ENCODE measurements at regions not wholly inside any gene's neighbourhood (a gene's known extent, or its start where the extent isn't known, plus 50 kb on each side); places are given as distances from the start of the nearest gene placed in this dataset.

DNA sequence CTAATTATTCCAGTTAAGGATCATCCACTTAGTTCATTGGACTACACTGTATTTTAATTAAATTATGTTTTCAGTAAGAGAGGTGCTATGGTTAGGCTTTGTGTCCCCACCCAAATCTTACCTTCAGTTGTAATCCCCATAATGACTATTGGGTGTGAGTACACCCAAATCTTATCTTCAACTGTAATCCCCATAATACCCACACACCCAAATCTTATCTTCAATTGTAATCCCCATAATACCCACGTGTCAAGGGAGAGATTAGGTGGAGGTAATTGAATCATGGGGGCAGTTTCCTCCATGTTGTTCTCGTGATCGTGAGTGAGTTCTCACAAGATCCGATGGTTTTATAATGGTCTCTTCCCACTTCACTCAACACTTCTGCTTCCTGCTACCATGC lies 208.0 kb upstream of the PHACTR1 start:
- TF ChIP-seq, protein P1, sequence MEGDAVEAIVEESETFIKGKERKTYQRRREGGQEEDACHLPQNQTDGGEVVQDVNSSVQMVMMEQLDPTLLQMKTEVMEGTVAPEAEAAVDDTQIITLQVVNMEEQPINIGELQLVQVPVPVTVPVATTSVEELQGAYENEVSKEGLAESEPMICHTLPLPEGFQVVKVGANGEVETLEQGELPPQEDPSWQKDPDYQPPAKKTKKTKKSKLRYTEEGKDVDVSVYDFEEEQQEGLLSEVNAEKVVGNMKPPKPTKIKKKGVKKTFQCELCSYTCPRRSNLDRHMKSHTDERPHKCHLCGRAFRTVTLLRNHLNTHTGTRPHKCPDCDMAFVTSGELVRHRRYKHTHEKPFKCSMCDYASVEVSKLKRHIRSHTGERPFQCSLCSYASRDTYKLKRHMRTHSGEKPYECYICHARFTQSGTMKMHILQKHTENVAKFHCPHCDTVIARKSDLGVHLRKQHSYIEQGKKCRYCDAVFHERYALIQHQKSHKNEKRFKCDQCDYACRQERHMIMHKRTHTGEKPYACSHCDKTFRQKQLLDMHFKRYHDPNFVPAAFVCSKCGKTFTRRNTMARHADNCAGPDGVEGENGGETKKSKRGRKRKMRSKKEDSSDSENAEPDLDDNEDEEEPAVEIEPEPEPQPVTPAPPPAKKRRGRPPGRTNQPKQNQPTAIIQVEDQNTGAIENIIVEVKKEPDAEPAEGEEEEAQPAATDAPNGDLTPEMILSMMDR (IDR thresholded peaks at IDR 0.05; ENCODE audit: insufficient read depth, low read depth, low read length): no peak
- DNase-seq (ENCODE audit: low read depth): no peak
- H3K4me3 ChIP-seq (ENCODE audit: low read depth, low read length): no peak overlapping the region

DNA sequence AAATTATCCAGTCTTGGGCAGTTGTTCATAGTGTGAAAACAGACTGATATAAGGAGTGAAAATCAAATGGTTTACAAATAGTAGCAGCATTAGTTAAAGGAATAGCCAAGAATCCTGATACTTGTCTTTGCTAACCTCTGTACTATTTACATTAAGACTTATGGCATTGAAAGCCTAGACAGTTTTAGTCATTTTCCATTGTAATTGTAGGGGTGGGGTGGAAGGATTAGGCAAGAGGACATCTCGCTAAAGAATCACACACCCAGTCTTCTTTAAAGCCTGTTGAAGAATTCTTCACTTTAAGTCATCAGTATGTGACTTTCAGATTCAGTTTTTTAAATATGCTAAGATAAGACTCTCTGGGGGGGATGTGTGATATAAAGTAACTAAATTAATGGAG lies 207.5 kb upstream of the PHACTR1 start:
- no peak overlapping the region for H3K4me3 ChIP-seq (ENCODE audit: low read depth, low read length)
- TF ChIP-seq, protein P1 (IDR thresholded peaks at IDR 0.05; ENCODE audit: insufficient read depth, low read depth, low read length): no peak

DNA sequence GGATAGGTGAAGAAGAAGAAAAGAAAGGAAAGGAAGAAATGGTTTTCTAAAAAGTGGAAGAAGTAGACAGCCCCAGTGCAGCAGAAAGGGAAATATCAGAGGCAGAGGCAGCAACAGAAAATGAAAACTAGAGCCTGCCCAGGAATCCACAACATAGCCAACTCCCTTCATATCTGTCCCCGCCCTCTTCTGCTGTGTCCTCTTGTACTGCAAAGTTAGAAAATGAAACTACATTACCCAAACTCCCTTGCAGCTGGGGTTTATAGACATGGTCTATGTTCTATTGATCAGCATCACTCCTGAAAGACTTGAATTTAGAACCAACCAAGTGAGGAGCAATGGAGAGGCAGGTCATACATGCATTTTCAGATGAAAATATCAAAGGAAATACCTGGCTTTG lies 200.5 kb upstream of the PHACTR1 start:
- DNase-seq (ENCODE audit: low read depth): peak; percentile 22
- TF ChIP-seq, protein P1 (IDR thresholded peaks at IDR 0.05; ENCODE audit: insufficient read depth, low read depth, low read length): no peak
- H3K4me3 ChIP-seq (ENCODE audit: low read depth, low read length): no peak overlapping the region

More for the DNA sequence above, 207.5 kb upstream of the PHACTR1 start:
- no peak for DNase-seq (ENCODE audit: low read depth)

DNA sequence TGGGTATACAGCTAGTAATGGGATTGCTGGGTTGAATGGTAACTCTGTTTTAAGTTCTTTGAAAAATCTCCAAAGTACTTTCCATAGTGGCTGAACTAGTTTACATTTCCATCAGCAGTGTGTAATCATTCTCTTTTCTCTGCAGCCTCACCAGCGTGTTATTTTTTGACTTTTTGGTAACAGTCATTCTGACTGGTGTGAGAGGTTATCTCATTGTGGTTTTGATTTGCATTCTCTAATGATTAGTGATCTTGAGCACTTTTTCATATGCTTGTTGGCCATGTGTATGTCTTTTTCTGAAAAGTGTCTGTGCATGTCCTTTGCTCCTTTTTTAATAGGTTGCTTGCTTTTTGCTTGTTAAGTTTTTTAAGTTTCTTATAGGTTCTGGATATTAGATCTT lies 194.2 kb upstream of the PHACTR1 start:
- TF ChIP-seq, protein P1 (IDR thresholded peaks at IDR 0.05; ENCODE audit: insufficient read depth, low read depth, low read length): no peak
- no peak overlapping the region for H3K4me3 ChIP-seq (ENCODE audit: low read depth, low read length)
- DNase-seq (ENCODE audit: low read depth): peak; percentile 47

DNA sequence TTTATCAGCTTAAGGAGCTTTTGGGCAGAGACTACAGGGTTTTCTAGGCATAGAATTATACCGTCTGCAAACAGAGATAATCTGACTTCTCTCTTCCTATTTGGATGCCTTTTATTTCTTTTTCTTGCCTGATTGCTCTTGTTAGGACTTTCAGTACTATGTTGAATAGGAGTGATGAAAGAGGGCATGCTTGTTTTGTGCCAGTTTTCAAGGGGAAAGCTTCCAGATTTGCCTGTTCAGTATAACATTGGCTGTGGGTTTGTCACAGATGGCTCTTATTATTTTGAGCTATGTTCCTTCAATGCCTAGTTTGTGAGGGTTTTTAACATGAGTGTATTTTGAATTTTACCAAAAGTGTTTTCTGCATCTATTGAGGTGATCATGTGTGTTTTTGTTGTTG lies 192.8 kb upstream of the PHACTR1 start:
- H3K4me3 ChIP-seq (ENCODE audit: low read depth, low read length): no peak overlapping the region
- TF ChIP-seq, protein P1 (IDR thresholded peaks at IDR 0.05; ENCODE audit: insufficient read depth, low read depth, low read length): no peak
- no peak for DNase-seq (ENCODE audit: low read depth)

DNA sequence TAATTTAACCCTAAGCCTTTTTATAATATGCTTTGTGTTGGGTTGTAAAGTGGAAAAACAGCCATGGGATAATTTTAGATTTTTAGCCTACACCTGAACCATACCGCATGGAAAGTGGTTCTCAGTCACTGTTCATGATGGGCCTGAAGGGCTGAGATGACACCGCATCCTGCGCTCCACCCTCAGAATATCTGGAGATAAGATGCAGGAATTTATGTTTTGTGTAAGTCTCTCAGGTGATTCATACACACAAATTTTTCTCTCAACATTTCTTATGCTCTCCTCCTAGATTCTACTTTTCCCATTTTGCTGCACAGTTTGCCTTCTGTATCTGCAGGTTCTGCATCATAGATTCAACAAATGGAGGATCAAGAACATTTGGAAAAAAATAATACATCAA lies 191.3 kb upstream of the PHACTR1 start:
- H3K4me3 ChIP-seq (ENCODE audit: low read depth, low read length): no peak overlapping the region
- TF ChIP-seq, protein P1 (IDR thresholded peaks at IDR 0.05; ENCODE audit: insufficient read depth, low read depth, low read length): no peak
- DNase-seq (ENCODE audit: low read depth): no peak

DNA sequence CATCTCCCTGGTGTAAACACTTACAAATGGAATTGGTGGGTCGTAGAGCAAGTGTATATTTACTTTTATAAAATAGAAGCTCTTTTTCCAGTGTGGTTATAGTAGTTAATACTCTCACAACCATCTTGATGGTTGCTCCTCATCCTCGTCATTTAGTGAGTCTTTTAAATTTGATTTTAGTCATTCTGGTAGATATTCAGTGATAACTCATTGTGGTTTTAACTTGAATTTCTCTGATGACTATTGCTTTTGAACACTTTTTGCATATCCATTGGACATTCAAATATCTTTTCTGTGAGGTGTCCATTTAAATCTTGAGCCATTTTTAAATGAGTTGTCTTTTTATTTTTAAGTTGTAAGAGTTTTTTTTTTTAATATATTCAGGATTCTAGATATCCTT lies 189.2 kb upstream of the PHACTR1 start:
- no peak overlapping the region for H3K4me3 ChIP-seq (ENCODE audit: low read depth, low read length)
- no peak for DNase-seq (ENCODE audit: low read depth)
- TF ChIP-seq, protein P1 (IDR thresholded peaks at IDR 0.05; ENCODE audit: insufficient read depth, low read depth, low read length): no peak
